Fibroblast of skin of left quadriceps (primary cell): ENCODE measurements at regions not wholly inside any gene's neighbourhood (a gene's known extent, or its start where the extent isn't known, plus 50 kb on each side); places are given as distances from the start of the nearest gene placed in this dataset.
"Not testable (repeated sequence)": the region's sequence is repeated elsewhere in the genome, so short reads cannot be mapped to it uniquely, and the experiment has no call there.

Source experiments
- DNase-seq, 2 experiments: peaks; one replicate each; pipeline ENCODE4 v3.0.0-alpha.2; 2013; ENCODE audit warnings: low read depth in 2 of 2

DNA sequence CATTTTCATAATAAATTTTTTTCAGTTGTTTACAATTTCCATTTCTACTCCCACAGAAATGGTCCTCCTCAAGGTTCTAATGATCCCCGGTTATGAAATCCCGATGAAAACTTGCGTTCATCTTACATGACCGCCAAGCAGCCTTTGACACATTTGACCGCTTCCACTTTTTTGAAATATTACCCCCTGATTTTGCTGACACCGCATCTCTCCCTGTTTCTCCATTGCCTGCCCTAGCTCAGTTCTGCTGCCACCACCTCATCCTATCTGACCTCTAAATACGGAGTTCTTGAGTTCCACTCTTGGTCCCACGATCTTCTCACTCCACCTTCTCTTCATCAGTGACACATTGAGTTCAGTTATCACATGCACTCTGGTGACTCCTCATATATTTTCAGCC lies 74.1 kb downstream of the SLC35B3 start:
- no peak for DNase-seq

DNA sequence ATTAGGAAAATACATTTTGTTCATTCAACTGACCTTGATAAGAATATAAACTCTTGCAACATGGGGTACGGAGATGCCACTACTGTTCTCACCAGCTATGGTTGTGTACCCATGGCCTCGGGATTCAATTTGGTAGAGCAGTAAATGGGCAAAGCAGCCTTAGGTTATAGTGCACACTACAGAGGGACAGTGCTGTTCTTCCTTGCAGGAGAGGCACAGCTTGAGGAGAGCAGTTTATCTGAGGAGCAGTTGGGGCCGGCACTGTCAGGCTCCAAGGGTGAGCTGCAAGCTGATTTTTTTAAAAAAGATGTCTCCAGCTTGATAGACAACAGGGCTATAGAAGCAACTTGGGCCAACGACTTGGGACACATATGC lies 82.4 kb downstream of the SLC35B3 start:
- DNase-seq = no peak

DNA sequence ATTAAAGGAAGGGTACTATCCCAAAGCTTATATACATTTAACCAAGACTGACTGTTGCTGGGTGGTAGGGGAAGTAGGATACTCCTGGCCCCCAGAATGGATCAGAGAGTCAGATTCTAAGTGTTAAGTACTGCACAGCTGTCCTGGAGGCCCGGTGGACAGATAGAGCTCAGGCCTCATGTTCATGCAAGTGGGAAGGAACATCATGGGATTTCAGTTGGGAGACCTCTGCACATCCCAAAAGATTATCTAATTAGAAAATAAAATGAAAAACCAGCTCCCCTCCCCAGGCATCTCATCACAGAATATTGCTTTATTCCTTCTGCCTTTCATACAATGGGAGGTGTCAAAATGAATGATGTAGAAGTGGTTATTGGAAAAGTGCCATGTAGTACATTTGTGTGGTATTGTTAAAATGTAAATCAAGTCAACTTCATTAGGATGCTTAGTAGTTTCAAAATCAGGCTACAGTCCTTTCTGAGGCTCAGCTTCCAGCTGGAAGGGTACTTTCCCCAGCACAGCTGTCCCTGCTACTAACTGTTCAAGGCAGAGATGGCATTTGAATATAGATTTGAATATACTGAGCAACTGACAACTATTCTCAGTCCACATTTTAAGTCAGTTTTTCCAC lies 82.9 kb downstream of the SLC35B3 start:
- DNase-seq = no peak

- no peak for DNase-seq
These were observed 91.7 kb downstream of the SLC35B3 start for GRCh38 chr6:8343600-8343999.

DNA sequence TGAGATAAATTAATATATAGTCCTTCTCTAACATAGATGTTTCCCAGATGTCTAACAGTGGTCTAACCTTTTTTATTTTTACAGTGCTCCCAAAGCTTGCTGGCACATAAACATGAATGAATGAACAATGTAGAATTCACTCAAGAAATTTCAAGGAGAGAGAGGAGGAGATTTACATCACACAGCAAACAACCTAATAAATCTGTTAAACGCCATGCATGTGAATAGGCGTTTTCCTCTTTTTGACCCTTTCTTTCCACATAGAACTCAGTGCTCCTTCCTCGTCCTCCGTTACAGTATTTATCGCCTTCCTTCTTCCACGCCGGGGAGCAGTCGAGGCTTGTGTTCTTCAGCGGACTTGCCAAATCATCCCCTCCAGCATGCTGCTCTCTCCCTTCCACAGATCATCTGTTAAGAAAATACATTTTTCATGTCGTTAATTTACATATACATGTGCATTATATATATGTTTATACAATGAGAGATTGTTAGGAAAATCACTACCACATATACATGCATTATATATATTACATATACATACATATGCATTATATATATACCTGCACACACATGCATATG lies 93.0 kb downstream of the SLC35B3 start:
- no peak for DNase-seq

DNA sequence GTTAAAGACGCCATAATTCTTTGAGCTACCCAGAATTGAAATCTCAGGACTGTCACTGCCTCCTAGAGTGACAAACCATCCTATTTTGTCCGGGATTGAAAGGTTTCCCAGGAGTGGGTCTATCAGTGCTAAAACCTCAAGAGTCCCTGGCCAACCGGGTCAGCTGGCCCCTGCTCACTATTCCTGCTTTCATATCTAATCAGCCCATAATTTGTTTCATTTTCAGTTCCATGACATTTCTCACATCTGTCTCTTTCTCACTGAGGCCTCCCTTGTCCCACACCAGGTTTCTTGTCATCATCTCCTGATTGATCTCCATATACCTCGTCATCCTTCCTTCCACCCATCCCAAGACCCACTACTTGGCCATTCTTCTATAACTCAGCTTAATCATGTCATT lies 98.2 kb downstream of the SLC35B3 start:
- no peak for DNase-seq

- DNase-seq = no peak
These were observed 98.8 kb downstream of the SLC35B3 start for GRCh38 chr6:8336406-8337057.

GRCh38 chr6:8335896-8336295 lies 99.4 kb downstream of the SLC35B3 start:
- DNase-seq = no peak

DNA sequence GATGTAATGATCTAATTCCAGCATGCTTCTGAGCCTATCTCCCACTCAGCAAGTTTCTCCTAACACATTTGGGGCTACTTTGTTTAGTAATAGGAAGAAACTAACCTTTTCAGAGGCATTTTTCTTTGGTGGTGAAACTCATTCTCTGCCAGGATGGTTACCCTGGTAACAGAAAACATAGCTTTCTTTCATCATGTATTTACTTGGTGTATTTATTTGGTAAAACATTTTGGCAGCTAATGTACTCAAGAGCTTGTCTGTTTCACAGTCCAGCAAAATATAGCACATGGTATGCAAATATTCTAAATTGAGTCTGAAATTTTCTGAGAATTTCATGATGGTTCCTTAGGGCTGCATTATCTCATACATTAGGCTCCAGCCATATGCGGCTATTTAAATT lies 100.0 kb downstream of the SLC35B3 start:
- DNase-seq = no peak

GRCh38 chr6:8334113-8334512 lies 101.2 kb downstream of the SLC35B3 start:
- no peak for DNase-seq

DNA sequence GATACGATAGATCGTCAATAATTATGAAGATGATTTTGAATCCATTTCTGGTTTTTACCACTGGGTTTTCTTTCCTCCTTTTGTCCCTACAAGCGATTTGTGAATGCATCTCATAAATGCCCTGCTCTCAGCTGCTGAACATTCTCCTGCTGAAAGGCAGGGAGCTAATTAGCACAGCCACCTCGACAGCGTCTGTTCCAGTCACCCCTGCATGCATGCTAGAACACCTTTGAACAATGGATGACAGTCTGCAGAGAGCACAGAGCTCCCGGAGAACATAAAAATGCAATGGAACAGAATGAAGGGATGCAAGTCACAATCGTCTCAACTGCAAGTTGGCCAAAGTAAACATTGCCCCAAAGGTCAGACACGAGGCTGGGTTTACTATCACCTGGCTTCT lies 105.8 kb downstream of the SLC35B3 start:
- no peak for DNase-seq

DNA sequence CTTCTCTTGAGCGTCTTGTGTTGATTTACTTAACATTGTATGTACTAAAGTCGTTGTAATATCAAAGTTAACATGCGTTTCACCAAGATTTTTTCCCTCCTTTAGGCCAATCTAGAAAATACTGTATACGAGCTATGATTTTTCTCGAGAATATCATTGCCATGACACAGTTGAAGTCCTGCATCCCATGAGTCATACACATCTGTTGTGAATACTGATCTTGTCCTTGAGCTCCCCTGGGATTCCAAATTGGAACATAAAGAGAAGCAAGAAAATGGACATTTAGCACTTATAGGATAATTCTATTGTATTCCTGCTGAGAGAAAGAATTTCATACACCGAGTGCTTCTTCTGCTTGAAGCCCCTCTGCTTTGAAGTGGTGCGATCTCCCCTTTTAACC lies 109.6 kb downstream of the SLC35B3 start:
- no peak for DNase-seq

DNA sequence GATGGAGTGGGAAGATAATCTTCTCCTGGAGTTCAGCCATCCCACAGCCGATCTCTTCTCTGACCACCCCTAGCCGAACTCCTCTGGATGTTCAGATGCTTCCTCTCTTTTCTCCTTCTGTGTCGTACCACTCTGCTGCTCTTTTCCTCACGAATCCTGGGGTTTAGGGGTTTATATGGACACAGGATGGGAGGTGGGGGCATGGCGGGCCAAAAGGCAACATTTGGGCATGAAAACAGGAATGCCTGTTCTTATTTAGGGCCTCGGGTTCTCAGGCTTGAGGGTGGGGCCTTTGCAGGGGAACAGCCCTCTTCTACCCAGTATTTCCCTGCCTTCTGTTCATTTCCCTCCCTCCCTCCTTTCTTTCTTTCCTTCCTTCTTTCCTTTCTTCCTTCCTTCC lies 112.7 kb downstream of the SLC35B3 start:
- no peak for DNase-seq

DNA sequence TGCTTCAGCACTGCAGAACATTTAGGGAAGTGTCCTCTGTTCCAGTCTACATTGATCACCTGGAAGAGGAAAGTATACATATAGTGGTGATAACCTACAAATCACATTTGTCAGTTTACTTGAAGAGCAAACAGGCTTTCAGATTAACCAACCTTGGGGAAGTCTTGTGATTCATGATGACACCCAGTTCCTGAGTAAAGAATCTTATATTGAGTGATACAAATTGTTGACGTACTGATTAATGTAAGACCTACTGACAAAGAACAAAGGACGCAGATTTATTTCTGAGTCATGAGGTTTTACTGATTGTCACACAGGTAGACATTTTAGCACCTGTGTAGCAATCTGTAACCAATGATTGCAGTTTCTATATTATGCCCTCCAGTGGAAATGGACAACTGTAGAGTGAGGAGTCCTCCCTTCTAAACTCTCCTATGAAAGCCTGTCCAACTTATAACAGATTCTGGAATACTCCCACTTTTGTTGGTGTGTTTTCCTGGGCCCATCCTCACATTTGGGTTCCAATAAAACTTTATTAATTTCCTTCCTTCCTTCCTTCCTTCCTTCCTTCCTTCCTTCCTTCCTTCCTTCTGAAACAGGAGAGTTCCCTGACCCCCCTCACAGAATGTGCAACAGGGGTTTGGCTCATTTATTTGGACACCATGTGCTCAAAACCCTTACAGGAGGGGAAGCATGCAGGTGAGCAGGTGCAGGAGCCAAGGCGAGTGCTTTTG lies 113.5 kb downstream of the SLC35B3 start:
- no peak for DNase-seq

GRCh38 chr6:8315154-8315553 lies 120.2 kb downstream of the SLC35B3 start:
- DNase-seq = no peak

- no peak for DNase-seq
These were observed 133.8 kb downstream of the SLC35B3 start for GRCh38 chr6:8301502-8301901.

- no peak for DNase-seq
These were observed 136.3 kb downstream of the SLC35B3 start for GRCh38 chr6:8299034-8299433.

GRCh38 chr6:8282946-8283345 lies 152.4 kb downstream of the SLC35B3 start:
- not testable (repeated sequence) for DNase-seq

GRCh38 chr6:8282380-8282779 lies 153.0 kb downstream of the SLC35B3 start:
- DNase-seq = no peak

GRCh38 chr6:8279041-8279805 lies 156.1 kb downstream of the SLC35B3 start:
- no peak for DNase-seq

DNA sequence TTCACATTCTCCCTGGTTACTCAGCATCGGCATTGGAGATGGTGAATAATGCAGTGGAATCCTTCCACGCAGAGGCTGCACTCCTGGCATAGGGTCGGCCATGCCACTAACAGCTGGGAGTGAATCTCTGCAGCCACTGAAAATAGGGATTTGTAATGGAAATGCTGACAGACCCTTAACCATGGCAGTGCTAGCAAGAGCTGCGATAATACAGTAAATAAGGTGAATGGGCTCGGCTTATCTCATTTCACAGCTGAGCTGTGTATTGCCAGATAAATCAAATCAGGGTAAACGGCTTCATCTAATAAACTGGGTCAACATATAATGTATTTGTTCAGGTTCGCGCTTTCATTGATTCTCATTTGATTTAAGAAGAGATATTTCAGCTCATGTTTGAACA lies 156.8 kb downstream of the SLC35B3 start:
- no peak for DNase-seq

- DNase-seq = no peak
These were observed 157.6 kb downstream of the SLC35B3 start for GRCh38 chr6:8277769-8278168.
